ENCODE measurements at regions not wholly inside any gene's neighbourhood (a gene's known extent, or its start where the extent isn't known, plus 50 kb on each side); places are given as distances from the start of the nearest gene placed in this dataset.

DNA sequence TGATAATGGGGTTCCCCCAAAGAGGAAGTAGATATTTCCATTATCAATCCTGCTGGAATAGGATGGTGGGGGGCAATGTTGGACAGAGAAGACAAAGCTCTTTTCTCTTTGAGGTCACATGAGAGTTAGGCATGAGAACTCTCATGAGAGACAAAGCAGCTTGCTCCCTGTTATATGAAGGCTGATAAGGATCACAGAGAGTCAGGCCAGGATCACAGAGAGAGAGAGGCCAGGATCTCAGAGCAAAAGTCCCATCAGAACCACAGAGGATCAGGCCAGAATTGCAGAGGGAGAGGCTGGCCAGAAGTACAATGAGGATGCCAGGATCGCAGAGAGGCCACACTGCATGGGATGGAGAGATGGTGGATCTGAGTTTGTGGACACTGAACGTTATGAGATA, 457.1 kb downstream of the LPIN1 start:
- no peak for TF ChIP-seq TAF1 (IDR thresholded peaks at IDR 0.05; ENCODE audit: borderline replicate concordance, low read depth, low read length)
- no peak for TF ChIP-seq POLR2AphosphoS5 (IDR thresholded peaks at IDR 0.05; ENCODE audit: low read depth, low read length)
- TF ChIP-seq POLR2A (IDR thresholded peaks at IDR 0.05; ENCODE audit: low read depth, low read length) = no peak
